ENCODE measurements at regions not wholly inside any gene's neighbourhood (a gene's known extent, or its start where the extent isn't known, plus 50 kb on each side); places are given as distances from the start of the nearest gene placed in this dataset.

DNA sequence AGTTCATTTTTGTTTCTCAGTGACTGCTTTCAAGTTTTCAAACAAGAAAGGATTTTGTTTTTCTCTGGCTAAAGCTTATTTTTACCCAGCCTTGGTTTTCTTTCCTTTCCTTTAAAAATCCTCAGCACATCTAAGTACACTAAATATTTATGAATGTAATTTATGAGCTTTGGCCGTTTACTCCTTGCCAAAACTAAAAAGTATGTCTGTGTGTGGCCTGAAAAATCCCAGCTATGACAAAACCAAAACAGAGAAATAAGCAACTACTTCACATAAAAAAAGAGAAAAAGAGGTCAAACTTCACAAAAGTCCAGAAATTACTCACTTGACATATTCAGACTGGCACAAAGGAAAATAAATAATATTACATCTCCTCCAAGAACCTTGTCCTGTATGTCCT is 365.1 kb upstream of the NFE2L3 start:
- TF ChIP-seq, protein P1, sequence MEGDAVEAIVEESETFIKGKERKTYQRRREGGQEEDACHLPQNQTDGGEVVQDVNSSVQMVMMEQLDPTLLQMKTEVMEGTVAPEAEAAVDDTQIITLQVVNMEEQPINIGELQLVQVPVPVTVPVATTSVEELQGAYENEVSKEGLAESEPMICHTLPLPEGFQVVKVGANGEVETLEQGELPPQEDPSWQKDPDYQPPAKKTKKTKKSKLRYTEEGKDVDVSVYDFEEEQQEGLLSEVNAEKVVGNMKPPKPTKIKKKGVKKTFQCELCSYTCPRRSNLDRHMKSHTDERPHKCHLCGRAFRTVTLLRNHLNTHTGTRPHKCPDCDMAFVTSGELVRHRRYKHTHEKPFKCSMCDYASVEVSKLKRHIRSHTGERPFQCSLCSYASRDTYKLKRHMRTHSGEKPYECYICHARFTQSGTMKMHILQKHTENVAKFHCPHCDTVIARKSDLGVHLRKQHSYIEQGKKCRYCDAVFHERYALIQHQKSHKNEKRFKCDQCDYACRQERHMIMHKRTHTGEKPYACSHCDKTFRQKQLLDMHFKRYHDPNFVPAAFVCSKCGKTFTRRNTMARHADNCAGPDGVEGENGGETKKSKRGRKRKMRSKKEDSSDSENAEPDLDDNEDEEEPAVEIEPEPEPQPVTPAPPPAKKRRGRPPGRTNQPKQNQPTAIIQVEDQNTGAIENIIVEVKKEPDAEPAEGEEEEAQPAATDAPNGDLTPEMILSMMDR (IDR thresholded peaks at IDR 0.05) = no peak
- TF ChIP-seq POLR2A (IDR thresholded peaks at IDR 0.05) (no peak), POLR2AphosphoS5 (IDR thresholded peaks at IDR 0.05) (peak in 1 of 4 donors; percentile 37), EP300 (IDR thresholded peaks at IDR 0.05) (no peak)

All from sigmoid colon (tissue), 4 donors.